OCI-LY1 (cell line): ENCODE measurements at regions not wholly inside any gene's neighbourhood (a gene's known extent, or its start where the extent isn't known, plus 50 kb on each side); places are given as distances from the start of the nearest gene placed in this dataset.

Experiments used
- CTCF ChIP-seq: fragments of 200-600 bp; sonication (generic), shearing (Covaris generic); IDR thresholded peaks from 2 replicates; pipeline ENCODE4 v1.5.1; 2017; ENCODE audit warnings: mild to moderate bottlenecking, antibody characterized with exemption, low read length, moderate library complexity, mixed read lengths
- EZH2 ChIP-seq: fragments of 200-600 bp; sonication (generic), shearing (Covaris generic); IDR thresholded peaks from 2 replicates; pipeline ENCODE4 v1.8.0; 2017; ENCODE audit warnings: borderline replicate concordance, mixed run types, mild to moderate bottlenecking, antibody characterized with exemption, low read length, moderate library complexity, mixed read lengths

- TF ChIP-seq CTCF (no peak), EZH2 (no peak)
These were observed 286.5 kb upstream of the MAN1A1 start for GRCh38 chr6:119636060-119636459.
